ENCODE measurements at regions not wholly inside any gene's neighbourhood (a gene's known extent, or its start where the extent isn't known, plus 50 kb on each side); places are given as distances from the start of the nearest gene placed in this dataset.
"Not testable (repeated sequence)": the region's sequence is repeated elsewhere in the genome, so short reads cannot be mapped to it uniquely, and the experiment has no call there.

GRCh38 chr10:45056806-45057205, 56.1 kb downstream of the ZNF22 start:
- H3K9me3 ChIP-seq (replicated peaks; ENCODE audit: control insufficient read depth, insufficient read depth, low read depth, low read length); H3K36me3 ChIP-seq (ENCODE audit: control insufficient read depth, insufficient read depth, low read length); in situ Hi-C loops (cut with MboI); ATAC-seq; H4K20me1 ChIP-seq (replicated peaks; ENCODE audit: control insufficient read depth, insufficient read depth, low read length); BruUV-seq (replicated peaks); H3K9ac ChIP-seq (ENCODE audit: insufficient read depth in 1 of 2, low read depth in 2 of 2, low read length in 2 of 2); H2AFZ ChIP-seq (ENCODE audit: low read depth, low read length); H3K4me3 ChIP-seq; H3K27ac ChIP-seq (ENCODE audit: extremely low read depth, low read depth, low read length); intact Hi-C loops (cut with micrococcal nuclease); H3K9me1 ChIP-seq (ENCODE audit: control insufficient read depth, insufficient read depth, low read length); POLR2A ChIA-PET; H3K4me1 ChIP-seq (replicated peaks in 1 of 2; ENCODE audit: control insufficient read depth in 2 of 2, insufficient read depth in 2 of 2, low read length in 2 of 2); H3K79me2 ChIP-seq (ENCODE audit: control insufficient read depth, insufficient read depth, low read length); H3K4me2 ChIP-seq (ENCODE audit: insufficient read depth, low read length); FAIRE-seq; DNase-seq (ENCODE audit: extremely low read depth in 1 of 4, low spot score in 3 of 4): not testable (repeated sequence)
- WGBS (ENCODE audit: insufficient coverage, low coverage, missing lambda C conversion rate): 0% methylated on average over 1 of the region's 1 CpG
- CTCF ChIA-PET (ENCODE audit: low intra/inter-chr PET ratio): interaction anchor here (0.6 kb wide), 1 partner anchor 546 kb away, joined by 4 read pairs; no protein-coding TSS in a partner anchor
- peaks cover under 1 to 14% of the 10 kb centered on the region in 2 experiments; a peak in 4 of 5 replicates for H3K27me3 ChIP-seq (ENCODE audit: control insufficient read depth in 2 of 2, insufficient read depth in 2 of 2, low read length in 2 of 2)

GRCh38 chr10:45058580-45058979, 57.9 kb downstream of the ZNF22 start:
- Histone ChIP-seq H3K4me1 (replicated peaks in 1 of 2; ENCODE audit: control insufficient read depth in 2 of 2, insufficient read depth in 2 of 2, low read length in 2 of 2) (no peaks in the 10 kb centered on the region), H4K20me1 (replicated peaks; ENCODE audit: control insufficient read depth, insufficient read depth, low read length) (no peaks in the 10 kb centered on the region), H3K9me1 (ENCODE audit: control insufficient read depth, insufficient read depth, low read length) (no peaks in the 10 kb centered on the region), H3K4me3 (no peak overlapping the region), H3K27me3 (ENCODE audit: control insufficient read depth in 2 of 2, insufficient read depth in 2 of 2, low read length in 2 of 2) (peaks cover 7 to 14% of the 10 kb centered on the region in 2 experiments; a peak in 4 of 5 replicates), H3K4me2 (ENCODE audit: insufficient read depth, low read length) (no peak overlapping the region), H3K27ac (ENCODE audit: extremely low read depth, low read depth, low read length) (no peak overlapping the region), H3K9me3 (replicated peaks; ENCODE audit: control insufficient read depth, insufficient read depth, low read depth, low read length) (no peaks in the 10 kb centered on the region), H3K79me2 (ENCODE audit: control insufficient read depth, insufficient read depth, low read length) (no peaks in the 10 kb centered on the region), H2AFZ (ENCODE audit: low read depth, low read length) (no peak overlapping the region), H3K36me3 (ENCODE audit: control insufficient read depth, insufficient read depth, low read length) (no peaks in the 10 kb centered on the region), H3K9ac (ENCODE audit: insufficient read depth in 1 of 2, low read depth in 2 of 2, low read length in 2 of 2) (no peak overlapping the region)
- WGBS (ENCODE audit: insufficient coverage, low coverage, missing lambda C conversion rate): 0% methylated on average over 1 of the region's 1 CpG
- no TSS peak for BruUV-seq (replicated peaks)
- ChIA-PET POLR2A (interaction anchor here (0.7 kb wide), 1 partner anchor 145 kb away, joined by 3 read pairs; no protein-coding TSS in a partner anchor), CTCF (ENCODE audit: low intra/inter-chr PET ratio) (no interaction called here)
- peak; percentile 54; the same call in 1 of the 2 replicates for TF ChIP-seq ZNF766 (CRISPR knock-in tag; conservative IDR thresholded peaks at IDR 0.05)
- TF ChIP-seq KAT8 (IDR thresholded peaks at IDR 0.05; ENCODE audit: low read depth): no peak
- TF ChIP-seq ESRRA (IDR thresholded peaks at IDR 0.05; ENCODE audit: borderline replicate concordance, low read depth): no peak
- no peak for FAIRE-seq
- ATAC-seq: no peak
- intact Hi-C loops (cut with micrococcal nuclease) (no loop called here), in situ Hi-C loops (cut with MboI) (no loop called here)
- no peak for DNase-seq (ENCODE audit: extremely low read depth in 1 of 4, low spot score in 3 of 4)

Measured in K562 (cell line).